ENCODE measurements at regions not wholly inside any gene's neighbourhood (a gene's known extent, or its start where the extent isn't known, plus 50 kb on each side); places are given as distances from the start of the nearest gene placed in this dataset.

DNA sequence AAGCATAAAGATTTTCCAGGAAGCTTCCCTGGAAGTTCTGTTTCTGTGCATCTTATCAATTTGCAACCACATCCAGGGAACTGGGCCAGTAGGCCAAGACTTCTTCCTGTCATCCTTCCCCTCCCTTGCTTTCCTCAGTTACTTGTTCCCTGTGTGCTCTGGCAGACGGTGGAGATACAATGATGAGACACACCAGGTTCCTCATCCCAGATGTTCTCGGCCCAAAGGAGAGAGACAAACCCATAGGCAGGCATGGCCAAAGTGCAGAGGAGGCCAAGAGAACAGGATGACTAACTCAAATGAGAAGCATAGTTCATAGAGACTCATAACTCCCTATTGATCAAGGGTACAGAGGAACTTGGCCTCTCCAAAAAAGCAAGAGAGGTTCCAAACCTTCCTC lies 652.6 kb downstream of the CCDC171 start:
- no peaks in the 10 kb centered on the region for H3K4me1 Mint-ChIP-seq
- H3K27me3 Mint-ChIP-seq, result no peaks in the 10 kb centered on the region
- peaks cover 10% of the 10 kb centered on the region for H3K9me3 Mint-ChIP-seq
- no peak overlapping the region for H3K4me3 Mint-ChIP-seq
- no peaks in the 10 kb centered on the region for H3K36me3 Mint-ChIP-seq (ENCODE audit: low read depth)
- no peak overlapping the region for H3K27ac Mint-ChIP-seq
- no peak for DNase-seq
- ChIA-PET POLR2A (no interaction called here), CTCF (no interaction called here)

GRCh38 chr9:16206518-16206917 lies 653.7 kb downstream of the CCDC171 start:
- H3K4me1 Mint-ChIP-seq, result no peaks in the 10 kb centered on the region
- ChIA-PET CTCF (no interaction called here), POLR2A (no interaction called here)
- no peaks in the 10 kb centered on the region for H3K36me3 Mint-ChIP-seq (ENCODE audit: low read depth)
- H3K4me3 Mint-ChIP-seq, result no peak overlapping the region
- peaks cover 10% of the 10 kb centered on the region for H3K9me3 Mint-ChIP-seq
- DNase-seq, result no peak
- no peak overlapping the region for H3K27ac Mint-ChIP-seq
- H3K27me3 Mint-ChIP-seq, result no peaks in the 10 kb centered on the region

DNA sequence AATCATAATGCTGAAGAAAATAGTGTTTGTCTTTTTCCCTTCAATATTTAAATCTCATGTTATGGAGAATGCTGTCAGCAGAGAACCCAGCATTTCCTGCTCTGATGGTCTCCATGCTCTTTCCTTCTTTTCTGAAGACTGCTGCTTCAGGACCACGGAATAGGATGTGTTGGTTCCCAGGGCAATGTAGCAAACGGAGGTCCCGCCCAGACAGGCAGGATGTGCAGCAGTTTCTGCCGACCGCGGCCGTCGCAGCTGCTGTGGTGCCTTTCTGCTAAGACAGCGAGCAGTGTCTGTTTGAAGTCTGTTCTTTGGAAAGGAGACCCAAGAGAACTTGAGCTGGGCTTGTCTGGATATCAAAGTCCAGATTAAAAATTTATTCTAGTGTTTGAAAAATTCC lies 654.3 kb downstream of the CCDC171 start:
- no peaks in the 10 kb centered on the region for H3K36me3 Mint-ChIP-seq (ENCODE audit: low read depth)
- ChIA-PET CTCF (no interaction called here), POLR2A (no interaction called here)
- no peak for DNase-seq
- no peaks in the 10 kb centered on the region for H3K27me3 Mint-ChIP-seq
- H3K27ac Mint-ChIP-seq, result no peak overlapping the region
- H3K4me1 Mint-ChIP-seq, result no peaks in the 10 kb centered on the region
- H3K4me3 Mint-ChIP-seq, result no peak overlapping the region
- H3K9me3 Mint-ChIP-seq, result peaks cover 14% of the 10 kb centered on the region

- DNase-seq, result no peak
- H3K4me3 Mint-ChIP-seq, result no peak overlapping the region
- CTCF ChIA-PET, result interaction anchor here (0.5 kb wide), 1 partner anchor 11 kb away, joined by 3 read pairs; no protein-coding TSS in a partner anchor
- no peak overlapping the region for H3K27ac Mint-ChIP-seq
- H3K9me3 Mint-ChIP-seq, result peaks cover 8% of the 10 kb centered on the region
- POLR2A ChIA-PET, result no interaction called here
- no peaks in the 10 kb centered on the region for H3K27me3 Mint-ChIP-seq
- no peaks in the 10 kb centered on the region for H3K4me1 Mint-ChIP-seq
- no peaks in the 10 kb centered on the region for H3K36me3 Mint-ChIP-seq (ENCODE audit: low read depth)
Measured at GRCh38 chr9:16210440-16210839, 657.6 kb downstream of the CCDC171 start.

DNA sequence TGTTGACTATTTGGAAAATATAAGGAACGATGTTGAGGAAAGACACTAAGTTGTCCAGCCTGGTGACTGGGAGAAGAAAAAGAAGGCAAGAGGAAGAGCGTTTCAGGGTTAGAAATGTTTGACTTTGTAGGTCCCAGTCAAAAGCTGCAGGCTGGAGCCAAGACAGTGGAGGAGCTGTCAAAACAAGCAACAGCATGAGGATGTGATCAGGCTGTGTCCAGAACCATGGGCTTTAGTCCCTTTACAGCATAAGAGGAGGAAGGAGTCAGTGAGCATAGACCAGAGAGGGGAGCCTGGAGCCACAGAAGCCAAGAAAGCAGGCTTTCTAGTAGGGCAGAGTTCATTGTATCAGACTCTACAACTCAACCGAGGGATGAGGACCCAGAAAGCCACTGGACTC lies 658.5 kb downstream of the BNC2 start:
- ChIA-PET CTCF (no interaction called here), POLR2A (no interaction called here)
- Mint-ChIP-seq H3K4me1 (no peaks in the 10 kb centered on the region), H3K4me3 (no peak overlapping the region), H3K9me3 (peaks cover 10% of the 10 kb centered on the region), H3K27me3 (no peaks in the 10 kb centered on the region), H3K27ac (no peak overlapping the region), H3K36me3 (ENCODE audit: low read depth) (no peaks in the 10 kb centered on the region)
- no peak for DNase-seq

DNA sequence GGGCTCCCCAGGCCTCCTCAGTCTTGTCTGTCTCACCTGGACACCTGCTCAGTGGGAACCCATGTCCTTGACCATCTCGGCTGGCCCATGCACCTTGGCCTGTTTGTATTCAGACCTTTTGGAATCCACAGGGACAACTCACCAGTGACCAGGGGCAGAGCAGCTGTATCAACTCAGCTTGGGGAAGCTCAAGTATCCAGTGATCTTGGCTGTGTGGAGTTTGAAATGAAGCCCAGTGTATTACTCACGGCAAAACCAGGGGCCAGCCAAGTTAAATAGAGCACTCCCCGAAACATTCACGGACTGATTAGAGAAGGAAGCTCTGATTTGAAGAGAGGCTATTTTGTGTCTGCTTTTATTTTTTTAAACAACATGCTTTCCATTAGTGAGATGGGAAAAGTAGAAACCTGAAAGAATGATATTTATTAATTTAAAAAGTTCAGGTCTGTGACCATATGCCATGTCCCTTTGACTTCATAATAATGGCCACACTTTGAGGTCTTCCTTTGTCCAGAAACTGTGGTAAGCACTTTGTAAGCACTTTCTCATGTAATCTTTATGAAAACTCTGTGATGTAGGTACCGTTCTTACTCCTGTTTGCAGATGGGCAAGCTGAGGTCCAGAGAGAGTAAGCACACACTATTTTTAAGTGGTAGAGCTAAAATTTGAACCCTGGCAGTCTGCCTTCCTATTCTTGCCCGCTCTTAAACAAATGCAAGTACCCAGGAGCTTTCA lies 656.5 kb downstream of the BNC2 start:
- no peaks in the 10 kb centered on the region for H3K36me3 Mint-ChIP-seq (ENCODE audit: low read depth)
- no peak overlapping the region for H3K4me3 Mint-ChIP-seq
- H3K9me3 Mint-ChIP-seq, result peaks cover 9% of the 10 kb centered on the region
- POLR2A ChIA-PET, result no interaction called here
- CTCF ChIA-PET, result no interaction called here
- DNase-seq, result no peak
- no peaks in the 10 kb centered on the region for H3K4me1 Mint-ChIP-seq
- no peak overlapping the region for H3K27ac Mint-ChIP-seq
- no peaks in the 10 kb centered on the region for H3K27me3 Mint-ChIP-seq

- ChIA-PET CTCF (no interaction called here), POLR2A (no interaction called here)
- peaks cover 10% of the 10 kb centered on the region for H3K9me3 Mint-ChIP-seq
- no peaks in the 10 kb centered on the region for H3K27me3 Mint-ChIP-seq
- H3K4me1 Mint-ChIP-seq, result no peaks in the 10 kb centered on the region
- H3K36me3 Mint-ChIP-seq (ENCODE audit: low read depth), result no peaks in the 10 kb centered on the region
- no peak for DNase-seq
- H3K4me3 Mint-ChIP-seq, result no peak overlapping the region
- H3K27ac Mint-ChIP-seq, result no peak overlapping the region
Measured at GRCh38 chr9:16214677-16215352, 655.7 kb downstream of the BNC2 start.

DNA sequence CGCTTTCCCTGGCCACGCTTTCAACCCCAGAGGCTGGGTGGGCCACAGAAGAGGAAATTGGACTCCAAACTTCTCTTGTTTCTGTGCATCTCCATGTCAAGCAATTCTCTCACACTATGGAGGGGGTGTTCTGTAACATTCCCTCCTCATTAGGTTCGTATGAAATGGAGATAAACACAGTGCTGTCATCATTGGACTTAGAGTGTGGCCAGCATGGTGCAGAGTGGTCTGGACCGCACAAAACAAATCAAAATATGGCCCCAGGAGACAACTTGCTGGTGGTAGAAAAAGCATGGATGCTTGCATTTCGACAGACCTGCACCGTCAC lies 655.2 kb downstream of the BNC2 start:
- H3K27ac Mint-ChIP-seq, result no peak overlapping the region
- no peak for DNase-seq
- no peaks in the 10 kb centered on the region for H3K4me1 Mint-ChIP-seq
- POLR2A ChIA-PET, result no interaction called here
- CTCF ChIA-PET, result no interaction called here
- peaks cover 7% of the 10 kb centered on the region for H3K9me3 Mint-ChIP-seq
- H3K27me3 Mint-ChIP-seq, result no peaks in the 10 kb centered on the region
- H3K4me3 Mint-ChIP-seq, result no peak overlapping the region
- no peaks in the 10 kb centered on the region for H3K36me3 Mint-ChIP-seq (ENCODE audit: low read depth)

GRCh38 chr9:16217943-16218701 lies 652.3 kb downstream of the BNC2 start:
- POLR2A ChIA-PET, result no interaction called here

GRCh38 chr9:16221366-16221765 lies 649.1 kb downstream of the BNC2 start:
- no peak for DNase-seq
- Mint-ChIP-seq H3K27me3 (no peaks in the 10 kb centered on the region), H3K9me3 (peaks cover 3% of the 10 kb centered on the region), H3K4me3 (no peak overlapping the region), H3K36me3 (ENCODE audit: low read depth) (no peaks in the 10 kb centered on the region), H3K27ac (no peak overlapping the region), H3K4me1 (no peaks in the 10 kb centered on the region)
- POLR2A ChIA-PET, result no interaction called here
- CTCF ChIA-PET, result no interaction called here

More at GRCh38 chr9:16217943-16218701, 652.3 kb downstream of the BNC2 start:
- CTCF ChIA-PET, result no interaction called here
- no peak overlapping the region for H3K27ac Mint-ChIP-seq
- no peaks in the 10 kb centered on the region for H3K36me3 Mint-ChIP-seq (ENCODE audit: low read depth)
- no peaks in the 10 kb centered on the region for H3K27me3 Mint-ChIP-seq
- H3K9me3 Mint-ChIP-seq, result peaks cover 3% of the 10 kb centered on the region
- H3K4me1 Mint-ChIP-seq, result no peaks in the 10 kb centered on the region
- DNase-seq, result no peak
- H3K4me3 Mint-ChIP-seq, result no peak overlapping the region

GRCh38 chr9:16221822-16222547 lies 648.5 kb downstream of the BNC2 start:
- ChIA-PET POLR2A (no interaction called here), CTCF (no interaction called here)
- H3K36me3 Mint-ChIP-seq (ENCODE audit: low read depth), result no peaks in the 10 kb centered on the region
- no peak for DNase-seq
- H3K4me1 Mint-ChIP-seq, result no peaks in the 10 kb centered on the region
- peaks cover 2% of the 10 kb centered on the region for H3K9me3 Mint-ChIP-seq
- H3K4me3 Mint-ChIP-seq, result no peak overlapping the region
- H3K27ac Mint-ChIP-seq, result no peak overlapping the region
- H3K27me3 Mint-ChIP-seq, result no peaks in the 10 kb centered on the region

GRCh38 chr9:16223074-16223871 lies 647.2 kb downstream of the BNC2 start:
- H3K4me3 Mint-ChIP-seq, result no peak overlapping the region
- no peak for DNase-seq
- CTCF ChIA-PET, result no interaction called here
- peaks cover 2% of the 10 kb centered on the region for H3K9me3 Mint-ChIP-seq
- H3K36me3 Mint-ChIP-seq (ENCODE audit: low read depth), result no peaks in the 10 kb centered on the region
- POLR2A ChIA-PET, result no interaction called here
- no peaks in the 10 kb centered on the region for H3K4me1 Mint-ChIP-seq
- no peak overlapping the region for H3K27ac Mint-ChIP-seq
- H3K27me3 Mint-ChIP-seq, result no peaks in the 10 kb centered on the region

DNA sequence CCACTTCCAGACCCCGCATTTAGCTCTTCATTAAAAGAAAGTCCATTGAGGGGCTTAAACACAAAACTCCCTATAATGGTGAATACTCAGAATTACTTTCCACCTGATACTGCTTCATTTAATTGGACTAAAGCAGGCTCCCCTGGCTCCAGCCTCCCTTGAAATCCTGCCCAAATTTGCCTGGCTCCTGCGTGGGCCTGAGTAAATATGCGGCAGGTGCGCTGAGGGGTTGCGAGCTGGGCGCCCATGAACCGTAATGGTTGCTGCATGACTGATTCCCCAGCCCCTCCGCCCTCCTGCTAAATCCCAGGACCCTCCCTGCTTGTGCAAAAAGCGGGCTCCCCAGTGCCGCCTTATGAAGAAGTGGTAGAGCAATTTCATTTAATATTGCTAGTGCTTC lies 639.7 kb downstream of the BNC2 start:
- Mint-ChIP-seq H3K27me3 (no peaks in the 10 kb centered on the region), H3K9me3 (peaks cover 25% of the 10 kb centered on the region), H3K36me3 (ENCODE audit: low read depth) (no peaks in the 10 kb centered on the region), H3K4me3 (no peak overlapping the region), H3K27ac (no peak overlapping the region), H3K4me1 (no peaks in the 10 kb centered on the region)
- DNase-seq, result no peak
- ChIA-PET POLR2A (no interaction called here), CTCF (no interaction called here)

All from activated CD4-positive, alpha-beta memory T cell treated with anti-CD3 and anti-CD28 coated beads, Interleukin-2, amount 10 ng/mL, durations not matched to agents 7 days and 5 days (primary cell).